H9 (cell line): ENCODE measurements at regions not wholly inside any gene's neighbourhood (a gene's known extent, or its start where the extent isn't known, plus 50 kb on each side); places are given as distances from the start of the nearest gene placed in this dataset.

Experiments
- DNase-seq: peaks from one replicate; pipeline ENCODE4 v3.0.0-alpha.2; 2017
- H2AFZ ChIP-seq: one replicate; pipeline ENCODE4 v1.6.1; 2013; ENCODE audit warnings: mild to moderate bottlenecking, low read length, control low read depth, moderate library complexity
- H2AK5ac ChIP-seq: 2 replicates; pipeline ENCODE4 v1.6.1; 2013; ENCODE audit warnings: low read length, control low read depth, mixed read lengths; ENCODE audit not compliant: insufficient read length
- H2BK120ac ChIP-seq: one replicate; pipeline ENCODE4 v1.6.1; 2013; ENCODE audit warnings: low read depth, mild to moderate bottlenecking, low read length, control low read depth, inconsistent platforms; ENCODE audit not compliant: poor library complexity, severe bottlenecking
- H2BK12ac ChIP-seq: 2 replicates; pipeline ENCODE4 v1.6.1; 2013; ENCODE audit warnings: low read length, control low read depth, mixed read lengths, low read depth; ENCODE audit not compliant: insufficient read length
- H2BK15ac ChIP-seq: 2 replicates; pipeline ENCODE4 v1.6.1; 2013; ENCODE audit warnings: low read depth, low read length, control low read depth
- H2BK20ac ChIP-seq: one replicate; pipeline ENCODE4 v1.6.1; 2013; ENCODE audit warnings: low read depth, mild to moderate bottlenecking, low read length, control low read depth, inconsistent platforms; ENCODE audit not compliant: poor library complexity, severe bottlenecking
- H2BK5ac ChIP-seq: 2 replicates; pipeline ENCODE4 v1.6.1; 2013; ENCODE audit warnings: low read length, control low read depth, mixed read lengths; ENCODE audit not compliant: insufficient read length
- H3K14ac ChIP-seq: 2 replicates; pipeline ENCODE4 v1.6.1; 2013; ENCODE audit warnings: low read length, control low read depth; ENCODE audit not compliant: insufficient read depth
- H3K18ac ChIP-seq: 2 replicates; pipeline ENCODE4 v1.6.1; 2013; ENCODE audit warnings: low read depth, mild to moderate bottlenecking, mixed read lengths, low read length, control low read depth; ENCODE audit not compliant: insufficient read length
- H3K23ac ChIP-seq: 2 replicates; pipeline ENCODE4 v1.6.1; 2013; ENCODE audit warnings: low read length, control low read depth, mixed read lengths, low read depth; ENCODE audit not compliant: insufficient read length
- H3K23me2 ChIP-seq: 2 replicates; pipeline ENCODE4 v1.6.1; 2013; ENCODE audit warnings: low read depth, mild to moderate bottlenecking, mixed read lengths, low read length, control low read depth; ENCODE audit not compliant: insufficient read length, poor library complexity, severe bottlenecking
- H3K27ac ChIP-seq: 2 replicates; pipeline ENCODE4 v1.5.1; 2013; ENCODE audit warnings: low read length, control low read depth, mixed read lengths, low read depth; ENCODE audit not compliant: insufficient read length
- H3K27me3 ChIP-seq: 2 replicates; pipeline ENCODE4 v1.6.1; 2013; ENCODE audit warnings: low read length, control low read depth, inconsistent platforms; ENCODE audit not compliant: insufficient read depth
- H3K4ac ChIP-seq: 2 replicates; pipeline ENCODE4 v1.6.1; 2013; ENCODE audit warnings: low read depth, mild to moderate bottlenecking, control low read depth, inconsistent platforms, low read length, moderate library complexity
- H3K4me1 ChIP-seq: 2 replicates; pipeline ENCODE4 v1.6.1; 2013; ENCODE audit warnings: low read length, control low read depth, inconsistent platforms; ENCODE audit not compliant: insufficient read depth
- H3K4me2 ChIP-seq: 2 replicates; pipeline ENCODE4 v1.6.1; 2013; ENCODE audit warnings: low read length, control low read depth, mixed read lengths; ENCODE audit not compliant: insufficient read length, insufficient read depth
- H3K56ac ChIP-seq: 2 replicates; pipeline ENCODE4 v1.6.1; 2013; ENCODE audit warnings: low read depth, mild to moderate bottlenecking, mixed read lengths, low read length, control low read depth; ENCODE audit not compliant: insufficient read length
- H3K79me1 ChIP-seq: 2 replicates; pipeline ENCODE4 v1.6.1; 2013; ENCODE audit warnings: low read depth, mild to moderate bottlenecking, moderate library complexity, low read length, control low read depth, inconsistent platforms; ENCODE audit not compliant: insufficient read depth, poor library complexity, severe bottlenecking
- H3K79me2 ChIP-seq: 2 replicates; pipeline ENCODE4 v1.6.1; 2013; ENCODE audit warnings: low read length, control low read depth, inconsistent platforms; ENCODE audit not compliant: insufficient read depth
- H3K9ac ChIP-seq: 2 replicates; pipeline ENCODE4 v1.6.1; 2013; ENCODE audit warnings: low read length, control low read depth, mixed read lengths; ENCODE audit not compliant: insufficient read length; ENCODE audit errors: extremely low read depth
- H3K9me3 ChIP-seq: one replicate; pipeline ENCODE4 v1.6.1; 2013; ENCODE audit warnings: low read depth, low read length, inconsistent platforms; ENCODE audit not compliant: control insufficient read depth
- H3T11ph ChIP-seq: one replicate; pipeline ENCODE4 v1.6.1; 2013; ENCODE audit warnings: mild to moderate bottlenecking, low read length, control low read depth, inconsistent platforms
- H4K20me1 ChIP-seq: one replicate; pipeline ENCODE4 v1.6.1; 2013; ENCODE audit not compliant: control insufficient read depth, insufficient read length, insufficient read depth
- H4K5ac ChIP-seq: 2 replicates; pipeline ENCODE4 v1.6.1; 2013; ENCODE audit warnings: low read depth, mild to moderate bottlenecking, mixed read lengths, low read length, control low read depth; ENCODE audit not compliant: insufficient read length
- H4K8ac ChIP-seq: replicated peaks from 2 replicates; pipeline ENCODE4 v1.6.1; 2013; ENCODE audit warnings: low read length, control low read depth, mixed read lengths, low read depth; ENCODE audit not compliant: insufficient read length
- H4K91ac ChIP-seq: 2 replicates; pipeline ENCODE4 v1.6.1; 2013; ENCODE audit warnings: low read depth, mild to moderate bottlenecking, moderate library complexity, mixed read lengths, low read length, control low read depth; ENCODE audit not compliant: insufficient read length
- H3K27ac Mint-ChIP-seq, 3 experiments: 2 replicates in 2 of 3; 3 replicates in 1 of 3; pipeline ENCODE4 v1.8.0; 2020 to 2021; ENCODE audit warnings: mixed read lengths in 3 of 3, mild to moderate bottlenecking in 1 of 3, moderate library complexity in 1 of 3
- H3K27me3 Mint-ChIP-seq: 2 replicates; pipeline ENCODE4 v1.8.0; 2021; ENCODE audit warnings: low read depth, mild to moderate bottlenecking, moderate library complexity, mixed read lengths
- H3K36me3 Mint-ChIP-seq, 3 experiments: 2 replicates in 2 of 3; 3 replicates in 1 of 3; pipeline ENCODE4 v1.8.0; 2020 to 2021; ENCODE audit warnings: low read depth in 3 of 3, mixed read lengths in 3 of 3; ENCODE audit not compliant: insufficient read depth in 1 of 3
- H3K4me1 Mint-ChIP-seq, 2 experiments: 2 replicates each; pipeline ENCODE4 v1.8.0; 2020; ENCODE audit warnings: mixed read lengths in 2 of 2
- H3K4me3 Mint-ChIP-seq, 2 experiments: 2 replicates in 1 of 2; 3 replicates in 1 of 2; pipeline ENCODE4 v1.8.0; 2020 to 2021; ENCODE audit warnings: mild to moderate bottlenecking in 2 of 2, mixed read lengths in 2 of 2, moderate library complexity in 1 of 2
- H3K9me3 Mint-ChIP-seq, 2 experiments: 2 replicates in 1 of 2; 3 replicates in 1 of 2; pipeline ENCODE4 v1.8.0; 2020; ENCODE audit warnings: mild to moderate bottlenecking in 2 of 2, mixed read lengths in 2 of 2, moderate library complexity in 1 of 2
- WGBS: extraction: QIAGEN DNeasy Blood & Tissue Kit; methylation state at CpG from one replicate; pipeline ENCODE4 v1.1.7; 2013; ENCODE audit warnings: missing lambda C conversion rate, low lambda C conversion rate, mixed read lengths; ENCODE audit not compliant: insufficient read length; ENCODE audit errors: extremely low coverage; 5-methylcytosine and 5-hydroxymethylcytosine counted together
- TF ChIP-seq, protein P1 (sequence below): fragments of 200-600 bp; sonication (generic); conservative IDR thresholded peaks from 3 replicates; pipeline ENCODE4 v1.8.0; 2021; ENCODE audit warnings: antibody characterized with exemption, mild to moderate bottlenecking

GRCh38 chr4:29131304-29131703 lies 1588.9 kb upstream of the PCDH7 start:
- no peak overlapping the region for H2BK12ac ChIP-seq
- H2BK120ac ChIP-seq: no peak overlapping the region
- no peak overlapping the region for H2BK20ac ChIP-seq
- H3K18ac ChIP-seq: no peak overlapping the region
- H2AK5ac ChIP-seq: no peak overlapping the region
- no peak overlapping the region for H3K4ac ChIP-seq
- Mint-ChIP-seq H3K36me3 (no peaks in the 10 kb centered on the region), H3K4me1 (no peaks in the 10 kb centered on the region), H3K9me3 (peaks cover 3% of the 10 kb centered on the region in 2 experiments; a peak in 3 of 5 replicates), H3K4me3 (no peak overlapping the region), H3K27ac (no peak overlapping the region), H3K27me3 (no peaks in the 10 kb centered on the region)
- no peaks in the 10 kb centered on the region for H3K27me3 ChIP-seq
- H3K23me2 ChIP-seq: no peaks in the 10 kb centered on the region
- H4K5ac ChIP-seq: no peak overlapping the region
- no peaks in the 10 kb centered on the region for H3K4me1 ChIP-seq
- DNase-seq: no peak
- H4K8ac ChIP-seq: no peak overlapping the region
- H3K9ac ChIP-seq: no peak overlapping the region
- no peak overlapping the region for H2AFZ ChIP-seq
- H3K56ac ChIP-seq: no peak overlapping the region
- H3K27ac ChIP-seq: no peak overlapping the region
- no peak overlapping the region for H4K91ac ChIP-seq
- H2BK15ac ChIP-seq: no peak overlapping the region
- TF ChIP-seq, protein P1, sequence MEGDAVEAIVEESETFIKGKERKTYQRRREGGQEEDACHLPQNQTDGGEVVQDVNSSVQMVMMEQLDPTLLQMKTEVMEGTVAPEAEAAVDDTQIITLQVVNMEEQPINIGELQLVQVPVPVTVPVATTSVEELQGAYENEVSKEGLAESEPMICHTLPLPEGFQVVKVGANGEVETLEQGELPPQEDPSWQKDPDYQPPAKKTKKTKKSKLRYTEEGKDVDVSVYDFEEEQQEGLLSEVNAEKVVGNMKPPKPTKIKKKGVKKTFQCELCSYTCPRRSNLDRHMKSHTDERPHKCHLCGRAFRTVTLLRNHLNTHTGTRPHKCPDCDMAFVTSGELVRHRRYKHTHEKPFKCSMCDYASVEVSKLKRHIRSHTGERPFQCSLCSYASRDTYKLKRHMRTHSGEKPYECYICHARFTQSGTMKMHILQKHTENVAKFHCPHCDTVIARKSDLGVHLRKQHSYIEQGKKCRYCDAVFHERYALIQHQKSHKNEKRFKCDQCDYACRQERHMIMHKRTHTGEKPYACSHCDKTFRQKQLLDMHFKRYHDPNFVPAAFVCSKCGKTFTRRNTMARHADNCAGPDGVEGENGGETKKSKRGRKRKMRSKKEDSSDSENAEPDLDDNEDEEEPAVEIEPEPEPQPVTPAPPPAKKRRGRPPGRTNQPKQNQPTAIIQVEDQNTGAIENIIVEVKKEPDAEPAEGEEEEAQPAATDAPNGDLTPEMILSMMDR: no peak; the same call in 1 of the 3 replicates
- H2BK5ac ChIP-seq: no peak overlapping the region
- H3T11ph ChIP-seq: no peak overlapping the region
- H3K79me1 ChIP-seq: no peaks in the 10 kb centered on the region
- WGBS: no CpG with 5 or more reads among the region's 2 CpGs
- no peak overlapping the region for H3K14ac ChIP-seq
- no peak overlapping the region for H3K23ac ChIP-seq
- H4K20me1 ChIP-seq: no peaks in the 10 kb centered on the region
- H3K79me2 ChIP-seq: no peaks in the 10 kb centered on the region; the same call in 1 of the 2 replicates
- no peak overlapping the region for H3K4me2 ChIP-seq
- no peaks in the 10 kb centered on the region for H3K9me3 ChIP-seq
